GM19438 (cell line): ENCODE measurements at regions not wholly inside any gene's neighbourhood (a gene's known extent, or its start where the extent isn't known, plus 50 kb on each side); places are given as distances from the start of the nearest gene placed in this dataset.

ENCODE experiments used
- ATAC-seq: cut with Tn5 transposase; IDR thresholded peaks from one replicate; pipeline ENCODE4 v1.9.1; 2021; ENCODE audit warnings: low read depth; ENCODE audit not compliant: unreplicated experiment

DNA sequence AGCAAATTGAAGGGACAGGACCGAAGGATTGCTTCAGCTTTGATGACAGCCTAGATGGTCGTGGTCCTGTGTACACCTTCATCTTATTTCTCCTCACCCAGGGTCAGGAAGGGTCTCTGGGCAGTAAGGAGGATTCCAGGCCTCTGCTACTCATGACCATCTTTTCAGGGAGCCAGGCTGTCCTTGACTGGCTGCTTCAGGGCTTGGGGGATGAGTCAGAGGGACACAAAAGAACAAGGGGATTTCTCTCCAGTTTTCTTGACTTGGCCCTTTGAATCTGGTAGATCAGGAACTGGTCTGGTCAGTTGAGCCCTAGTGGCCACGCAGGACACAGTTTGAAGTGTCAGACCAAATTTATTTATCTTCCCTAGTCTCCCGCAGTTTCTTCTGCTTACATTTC is 402.1 kb upstream of the CHD6 start:
- no peak for ATAC-seq

- ATAC-seq = no peak
Measured at GRCh38 chr20:42018979-42019378, 400.8 kb upstream of the CHD6 start.

- no peak for ATAC-seq
Measured at GRCh38 chr20:42010090-42010489, 391.9 kb upstream of the CHD6 start.

GRCh38 chr20:42007251-42007650 is 389.1 kb upstream of the CHD6 start:
- no peak for ATAC-seq

- no peak for ATAC-seq
Measured at GRCh38 chr20:42005211-42005610, 387.0 kb upstream of the CHD6 start.

DNA sequence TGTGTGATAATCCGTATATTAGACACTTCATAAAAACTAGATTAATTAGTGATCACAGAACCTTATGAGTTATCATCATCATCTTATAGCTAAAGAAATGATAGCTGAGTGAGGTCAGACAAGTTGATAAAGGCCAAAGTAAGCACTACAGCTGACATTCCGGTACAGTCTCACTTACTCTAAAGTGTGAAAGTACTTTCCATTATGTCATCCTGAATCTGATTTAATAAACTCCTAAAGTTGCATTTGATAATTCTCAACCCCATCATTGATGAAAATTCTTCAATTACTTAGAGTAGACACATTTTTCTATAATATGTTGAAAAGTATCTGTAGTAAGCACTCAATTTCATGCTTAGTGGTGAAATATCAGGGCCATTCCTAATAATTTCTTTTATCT is 385.2 kb upstream of the CHD6 start:
- no peak for ATAC-seq

- no peak for ATAC-seq
Measured at GRCh38 chr20:41998539-41999341, 380.6 kb upstream of the CHD6 start.

DNA sequence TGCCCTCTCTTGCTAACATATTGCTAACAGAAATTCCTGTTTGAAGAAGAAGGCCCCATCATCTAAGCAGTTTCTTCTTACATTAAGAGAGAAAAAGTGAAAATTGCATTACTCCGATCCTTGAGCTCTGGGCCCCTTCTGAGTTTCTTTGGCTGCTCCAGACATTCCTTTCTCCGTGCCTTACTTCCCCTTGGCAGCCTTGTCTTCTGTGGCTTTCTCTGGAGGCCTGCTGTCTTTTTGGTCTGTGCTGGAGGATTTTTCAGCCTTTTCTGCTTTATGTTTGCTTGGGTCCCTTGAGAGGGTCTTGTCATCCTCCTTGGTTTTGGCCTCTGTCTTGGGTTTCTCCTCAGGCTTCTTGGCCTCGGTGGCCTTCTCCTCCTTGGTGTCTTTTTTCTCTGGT is 378.8 kb upstream of the CHD6 start:
- ATAC-seq = no peak

DNA sequence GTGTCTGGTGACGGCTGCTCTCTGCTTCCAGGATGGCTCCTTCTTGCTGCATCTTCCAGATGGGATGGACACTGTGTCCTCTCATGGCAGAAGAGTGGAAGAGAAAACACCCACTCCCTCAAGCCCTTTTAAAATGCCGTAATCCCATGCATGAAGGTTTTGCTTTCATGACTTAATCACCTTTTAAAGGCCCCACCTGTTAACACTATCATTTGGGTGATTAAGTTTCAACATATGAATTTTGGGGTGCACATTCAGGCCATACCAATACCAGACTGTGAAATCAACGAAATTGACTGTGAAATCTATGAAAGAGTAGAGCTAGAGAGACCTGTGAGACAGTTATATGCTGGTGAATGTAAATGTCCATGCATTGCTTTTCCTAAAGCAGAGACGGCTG is 374.3 kb upstream of the CHD6 start:
- ATAC-seq = no peak

- ATAC-seq = no peak
Measured at GRCh38 chr20:41991412-41991811, 373.2 kb upstream of the CHD6 start.

DNA sequence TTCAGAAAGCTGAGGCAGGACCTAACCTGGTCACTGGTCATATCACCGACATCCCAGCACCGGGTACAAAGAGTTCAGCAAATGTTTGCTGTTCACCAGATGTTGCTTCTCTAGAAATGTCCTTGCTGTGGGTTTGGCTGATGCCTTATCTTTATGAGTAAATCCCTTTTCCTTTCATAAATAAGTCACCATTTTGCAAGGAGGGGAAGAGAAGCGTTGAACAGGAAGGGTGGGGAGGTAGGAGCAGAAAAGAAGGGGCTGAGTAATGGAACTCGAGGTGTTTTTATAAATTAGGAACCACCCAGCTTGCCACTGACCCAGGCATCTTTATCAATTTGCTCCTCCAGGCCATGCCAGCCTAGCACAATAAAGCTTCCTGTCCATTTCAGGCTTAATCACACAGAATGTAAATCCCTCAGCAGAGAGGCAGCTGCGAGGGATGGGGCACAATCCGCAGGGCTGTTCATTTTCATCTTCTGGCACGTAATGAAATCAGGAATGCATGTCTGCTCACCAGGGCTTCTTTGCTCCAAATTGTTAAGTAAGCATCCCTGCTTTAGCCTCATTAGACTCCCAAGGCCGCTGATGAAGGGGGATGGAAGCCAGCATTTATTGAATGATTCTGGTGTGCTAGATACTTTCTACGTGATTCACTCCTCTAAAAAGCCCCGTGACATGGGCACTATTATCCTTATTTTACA is 371.9 kb upstream of the CHD6 start:
- ATAC-seq = no peak

DNA sequence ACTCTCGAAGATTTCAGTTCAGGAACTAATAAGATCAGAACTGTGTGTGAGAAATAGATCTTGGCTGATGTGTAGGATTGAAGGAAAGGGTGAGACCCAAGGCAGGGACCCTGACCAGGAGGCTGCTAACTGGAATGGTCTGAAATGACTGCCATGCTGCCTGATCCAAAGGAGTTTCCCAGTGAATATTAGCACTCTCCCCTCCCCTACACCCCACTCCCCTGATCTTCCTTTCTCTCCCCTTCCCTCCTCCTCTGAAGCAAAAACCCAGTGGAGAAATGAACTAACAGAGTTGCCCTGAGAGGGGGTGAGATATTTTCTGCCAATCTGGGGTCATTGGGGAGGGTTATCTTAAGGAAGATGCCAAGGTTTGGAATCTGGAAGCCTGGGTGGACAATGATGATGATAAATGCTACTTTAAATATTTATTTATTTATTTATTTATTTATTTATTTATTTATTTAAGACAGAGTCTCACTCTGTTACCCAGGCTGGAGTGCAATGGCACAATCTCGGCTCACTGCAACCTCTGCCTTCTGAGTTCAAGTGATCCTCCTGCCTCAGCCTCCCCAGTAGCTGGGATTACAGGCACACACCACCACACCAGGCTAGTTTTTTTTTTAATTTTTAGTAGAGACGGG is 371.0 kb upstream of the CHD6 start:
- no peak for ATAC-seq

- ATAC-seq = no peak
Measured at GRCh38 chr20:41984031-41984430, 365.9 kb upstream of the CHD6 start.

DNA sequence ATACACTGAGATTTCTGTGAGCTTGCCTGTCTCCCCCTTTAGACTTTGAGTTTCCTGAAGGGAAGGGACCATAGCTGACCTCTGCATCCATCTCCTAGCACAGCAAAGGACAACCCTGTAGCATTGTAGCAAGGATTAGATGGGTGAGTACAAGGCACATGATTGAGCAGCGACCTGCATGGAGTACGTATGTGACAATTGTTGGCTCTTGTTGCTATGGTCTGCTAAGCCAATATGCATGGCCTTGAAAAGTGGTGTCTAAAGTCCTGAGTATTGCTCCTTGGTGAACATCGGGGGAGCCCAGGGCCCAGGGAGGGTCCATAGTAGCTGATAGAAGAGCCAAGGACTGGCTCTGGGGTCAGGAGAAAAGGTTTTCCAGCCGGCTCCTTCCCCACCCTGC is 365.0 kb upstream of the CHD6 start:
- no peak for ATAC-seq

DNA sequence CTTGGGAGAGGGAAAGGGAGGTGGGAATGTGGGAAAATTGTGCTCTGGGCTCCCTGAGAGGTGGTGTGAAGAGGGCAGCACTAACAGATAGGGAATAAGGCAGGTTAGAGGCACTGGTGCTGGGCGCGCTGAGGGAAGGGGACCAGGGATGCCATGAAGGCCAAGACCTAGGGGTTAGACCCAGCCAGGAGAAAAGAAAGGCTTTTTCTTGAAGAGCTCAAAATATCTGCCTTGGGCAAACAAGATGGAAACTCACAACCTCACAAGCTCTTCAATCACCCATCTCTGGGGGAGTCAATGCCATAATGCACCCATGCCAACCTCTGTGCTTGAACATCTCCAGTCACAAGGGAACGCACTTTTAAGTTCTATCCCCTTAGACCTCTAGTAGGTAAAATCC is 363.6 kb upstream of the CHD6 start:
- no peak for ATAC-seq

DNA sequence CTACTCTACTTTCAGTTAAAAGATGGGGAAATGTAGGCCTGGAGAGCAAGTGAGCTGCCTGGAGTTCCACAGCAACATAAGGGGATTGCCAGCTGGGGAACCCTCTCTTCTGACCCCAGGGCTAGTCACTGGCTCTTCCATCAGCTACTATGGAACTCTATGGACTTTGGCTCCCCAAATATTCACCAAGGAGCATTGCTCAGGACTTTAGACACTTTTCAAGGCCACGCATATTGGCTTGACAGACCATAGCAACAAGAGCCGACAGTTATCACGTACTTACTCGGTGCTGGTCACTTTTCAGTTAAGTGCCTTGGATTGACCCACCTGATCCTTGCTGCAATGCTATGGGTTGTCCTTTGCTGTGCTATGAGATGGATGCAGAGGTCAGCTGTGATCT is 360.7 kb upstream of the CHD6 start:
- no peak for ATAC-seq

DNA sequence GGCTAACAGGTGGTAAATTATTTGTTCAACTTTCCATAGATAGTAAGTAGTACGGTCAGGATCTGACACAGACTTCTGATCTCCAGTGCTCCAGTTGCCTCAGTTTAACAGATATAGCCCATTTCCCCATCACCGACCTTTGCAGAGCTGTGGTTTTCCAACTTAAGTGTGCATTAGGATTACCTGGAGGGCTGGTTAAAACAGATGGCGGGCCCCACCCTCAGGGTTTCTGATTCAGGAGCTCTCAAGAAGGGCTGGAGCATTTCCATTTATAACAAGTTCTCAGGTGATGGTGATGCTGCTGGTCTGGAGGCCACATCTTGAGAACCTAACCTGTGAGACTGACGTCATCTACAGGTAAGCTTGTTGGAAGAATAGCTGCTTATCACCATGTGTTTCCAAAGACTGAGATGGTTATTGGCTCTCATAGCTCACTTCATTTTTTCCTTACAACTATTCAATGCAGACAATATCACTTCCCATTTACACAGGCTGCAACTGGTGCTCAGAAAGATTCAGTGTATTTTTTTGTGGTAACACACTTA is 360.1 kb upstream of the CHD6 start:
- ATAC-seq = no peak

- no peak for ATAC-seq
Measured at GRCh38 chr20:41969656-41970055, 351.5 kb upstream of the CHD6 start.

GRCh38 chr20:41960166-41960565 is 342.0 kb upstream of the CHD6 start:
- ATAC-seq = no peak

DNA sequence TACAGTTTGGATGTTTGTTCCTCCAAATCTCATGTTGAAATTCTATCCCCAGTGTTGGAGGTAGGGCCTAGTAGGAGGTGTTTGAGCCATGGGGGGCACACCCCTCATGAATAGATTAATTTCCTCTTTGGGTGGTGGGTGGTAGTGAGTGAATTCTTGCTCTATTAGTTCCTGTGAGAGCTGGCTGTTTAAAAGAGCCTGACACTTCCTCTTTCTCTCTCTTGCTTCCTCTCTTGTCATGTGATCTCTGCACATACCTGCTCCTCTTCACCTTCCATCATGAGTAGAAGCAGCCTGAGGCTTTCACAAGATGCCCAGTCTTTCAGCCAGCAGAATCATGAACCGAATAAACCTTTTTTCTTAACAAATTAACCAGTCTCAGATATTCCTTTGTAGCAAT is 340.2 kb upstream of the CHD6 start:
- no peak for ATAC-seq

DNA sequence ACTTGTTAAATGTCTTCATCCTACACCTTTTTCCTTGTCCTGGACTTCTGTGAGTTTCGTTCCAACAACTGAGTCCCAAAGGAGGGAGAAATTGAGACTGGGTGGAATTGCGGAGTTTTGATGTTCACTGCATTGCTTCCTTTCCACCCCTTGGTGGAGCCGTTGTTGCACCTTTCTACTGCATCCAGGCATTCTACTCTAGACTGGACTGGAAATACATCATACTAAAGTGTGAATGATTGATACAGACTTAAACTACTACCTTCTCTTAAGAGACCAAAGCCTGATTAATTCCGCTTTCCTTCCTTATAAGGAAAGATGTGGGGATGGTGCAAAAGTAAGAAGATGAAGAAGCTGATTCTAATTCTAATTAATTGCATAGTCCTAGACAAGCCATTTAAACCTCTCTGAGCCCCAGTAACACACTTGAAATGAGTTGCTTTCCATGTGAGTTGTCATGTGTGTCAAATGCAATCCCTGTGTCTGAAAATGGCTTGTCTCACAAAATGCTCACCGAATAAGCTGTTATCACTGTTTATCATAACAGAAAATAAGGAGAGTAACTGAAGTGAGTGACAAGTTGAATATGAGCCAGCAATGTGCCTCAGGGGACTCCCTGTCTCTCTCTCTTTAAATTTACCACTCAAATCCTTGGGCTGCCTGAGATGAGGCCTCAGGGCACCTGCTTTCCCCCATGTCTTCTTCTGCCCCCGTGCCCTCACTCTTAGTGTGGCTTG is 338.3 kb upstream of the CHD6 start:
- ATAC-seq = no peak
